HG03175 (cell line): ENCODE measurements at regions not wholly inside any gene's neighbourhood (a gene's known extent, or its start where the extent isn't known, plus 50 kb on each side); places are given as distances from the start of the nearest gene placed in this dataset.

Experiments used
- ATAC-seq: cut with Tn5 transposase; IDR thresholded peaks from one replicate; pipeline ENCODE4 v1.9.1; 2021; ENCODE audit warnings: mild to moderate bottlenecking, moderate library complexity; ENCODE audit not compliant: unreplicated experiment

GRCh38 chr12:115659422-115659821, 618.1 kb downstream of the MED13L start:
- no peak for ATAC-seq

- ATAC-seq, result no peak
Measured at GRCh38 chr12:115657081-115658013, 620.1 kb downstream of the MED13L start.

GRCh38 chr12:115650026-115650425, 627.5 kb downstream of the MED13L start:
- no peak for ATAC-seq

GRCh38 chr12:115648463-115648862, 629.0 kb downstream of the MED13L start:
- ATAC-seq, result no peak

GRCh38 chr12:115646210-115646609, 631.3 kb downstream of the MED13L start:
- no peak for ATAC-seq

DNA sequence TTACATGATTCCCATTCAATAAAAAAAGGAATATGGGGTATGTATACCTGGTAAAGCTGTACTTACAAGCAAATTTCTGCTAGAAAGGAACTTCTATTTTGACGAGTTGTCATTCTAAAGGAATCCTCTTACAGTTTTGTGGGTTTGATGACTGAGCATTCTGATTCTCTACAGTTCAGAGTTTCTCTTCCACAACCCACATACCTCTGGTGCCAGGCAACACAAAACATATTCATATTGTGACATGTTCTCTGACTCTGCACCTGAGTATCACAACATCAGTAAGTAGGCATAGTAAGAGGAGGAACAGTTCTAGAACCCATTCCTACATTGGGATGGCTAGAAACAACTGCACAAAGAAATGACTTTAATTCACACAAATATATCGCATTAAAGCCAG, 636.6 kb downstream of the MED13L start:
- no peak for ATAC-seq

DNA sequence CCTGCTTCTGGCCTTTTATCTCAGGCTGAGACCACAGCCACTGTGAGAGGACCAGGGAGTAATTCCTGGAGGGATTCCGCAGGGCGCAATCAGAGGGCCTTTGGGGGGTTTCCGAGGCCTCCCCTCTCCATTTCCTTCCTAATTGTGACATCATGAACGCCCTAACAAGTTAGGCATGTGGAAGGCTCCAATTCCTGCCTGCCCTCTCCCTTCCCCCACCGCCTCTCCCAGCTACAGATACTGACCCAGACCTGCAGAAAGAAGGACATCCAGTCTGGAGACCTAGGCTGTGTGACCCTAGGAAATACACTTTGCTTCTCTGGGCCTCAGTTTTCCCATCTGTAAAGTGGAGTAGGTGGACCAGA, 637.9 kb downstream of the MED13L start:
- ATAC-seq, result no peak

DNA sequence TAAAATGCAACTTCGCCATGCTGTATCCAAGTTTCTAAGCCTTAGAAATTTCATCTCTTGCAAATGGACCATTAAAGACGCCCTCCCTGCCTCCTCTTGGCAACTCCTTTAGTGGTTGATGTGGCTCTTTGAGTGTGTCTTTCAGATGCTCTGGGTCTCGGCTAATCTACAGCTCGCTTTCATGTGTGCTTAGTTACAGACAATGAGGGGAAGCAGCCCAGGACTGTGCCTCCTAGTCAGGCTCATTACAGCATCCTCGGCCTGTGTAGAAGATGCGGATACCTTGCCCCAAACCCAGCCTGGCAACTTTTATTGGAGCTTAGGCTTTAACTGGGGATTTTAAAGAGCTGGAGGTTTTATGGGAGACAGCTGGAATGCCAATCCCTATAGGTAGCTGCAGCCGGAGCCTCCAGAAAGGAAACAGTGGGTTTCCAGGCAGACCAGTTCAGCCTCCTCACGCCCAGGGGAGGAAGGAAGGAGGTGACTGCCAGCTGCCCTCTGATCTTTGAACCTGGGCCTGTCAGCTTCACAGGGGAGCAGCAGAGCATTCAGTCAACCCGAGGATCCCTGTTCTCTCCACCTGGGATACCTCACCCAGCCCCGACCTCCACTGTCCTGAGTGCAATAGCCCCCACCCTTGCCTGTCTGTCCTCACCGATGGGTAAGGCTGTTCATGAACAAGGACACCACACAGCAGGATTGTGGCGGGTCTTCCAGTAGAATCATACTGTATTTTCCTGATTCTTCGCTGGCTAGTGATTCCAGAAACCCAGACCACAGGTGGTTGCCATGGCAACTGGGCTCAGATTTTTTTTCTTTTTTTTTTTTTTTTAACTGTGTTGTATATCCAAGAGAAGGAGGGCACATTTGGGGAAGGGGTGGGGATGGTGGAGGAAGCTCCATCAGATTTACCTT, 638.5 kb downstream of the MED13L start:
- ATAC-seq, result no peak

DNA sequence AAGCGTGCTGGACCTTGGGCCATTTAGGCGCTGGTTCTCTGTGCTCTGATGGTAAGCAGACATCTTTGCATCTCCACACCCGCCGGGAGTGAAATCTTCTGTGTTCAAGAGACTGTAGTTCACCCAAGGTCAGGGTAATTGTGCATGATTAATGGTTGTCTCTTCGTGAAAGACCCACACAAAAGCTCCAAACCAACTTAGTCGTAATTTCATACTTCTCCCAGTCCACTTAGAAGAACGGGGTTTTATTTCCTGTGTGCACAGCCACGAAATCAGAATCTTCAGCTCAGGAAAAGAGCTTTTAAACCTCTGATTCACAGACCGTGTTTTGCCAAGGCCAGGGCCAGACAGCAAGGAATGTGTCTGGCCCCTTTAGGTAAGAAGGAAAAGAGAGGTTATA, 640.9 kb downstream of the MED13L start:
- no peak for ATAC-seq

DNA sequence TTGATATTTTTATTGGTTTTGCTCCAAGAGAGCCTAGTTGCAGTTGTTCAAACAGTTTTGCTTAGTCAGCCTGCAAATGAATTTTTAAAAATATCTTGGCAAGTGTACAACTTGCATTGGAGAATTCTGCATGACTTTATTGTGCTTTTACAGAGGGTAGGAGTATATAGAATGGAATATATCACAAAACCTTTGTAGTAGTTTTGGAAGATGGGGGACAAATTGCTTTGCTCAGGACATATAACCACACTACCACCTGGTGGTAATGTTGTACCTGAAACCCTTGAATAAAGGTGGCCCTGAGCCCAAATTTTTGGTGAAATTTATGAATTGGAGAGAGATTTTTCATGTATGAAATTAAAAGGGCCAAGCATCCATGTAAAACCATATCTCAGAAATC, 645.2 kb downstream of the MED13L start:
- no peak for ATAC-seq

- ATAC-seq, result no peak
Measured at GRCh38 chr12:115630136-115630535, 647.4 kb downstream of the MED13L start.

DNA sequence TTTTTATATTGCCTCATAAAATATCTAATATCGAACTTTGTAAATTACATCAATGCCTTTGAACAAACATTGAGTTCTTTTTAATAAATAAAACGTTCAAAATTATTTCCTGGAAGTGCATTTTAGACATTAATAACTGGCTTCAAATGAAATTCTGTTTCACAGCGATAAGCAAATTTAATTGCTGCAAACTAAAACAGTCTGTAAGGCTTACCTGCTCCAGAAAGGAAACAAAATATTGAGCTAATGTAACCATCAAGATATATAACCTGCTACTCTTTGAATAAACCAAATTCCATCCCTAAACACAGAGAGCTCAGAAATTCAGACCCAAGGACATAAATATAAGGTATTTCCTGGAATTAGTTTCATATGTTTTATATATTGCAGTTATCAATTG, 651.3 kb downstream of the MED13L start:
- no peak for ATAC-seq

GRCh38 chr12:115623764-115624334, 653.6 kb downstream of the MED13L start:
- ATAC-seq, result no peak

- ATAC-seq, result no peak
Measured at GRCh38 chr12:115623275-115623674, 654.2 kb downstream of the MED13L start.

GRCh38 chr12:115620816-115621215, 656.7 kb downstream of the MED13L start:
- no peak for ATAC-seq

DNA sequence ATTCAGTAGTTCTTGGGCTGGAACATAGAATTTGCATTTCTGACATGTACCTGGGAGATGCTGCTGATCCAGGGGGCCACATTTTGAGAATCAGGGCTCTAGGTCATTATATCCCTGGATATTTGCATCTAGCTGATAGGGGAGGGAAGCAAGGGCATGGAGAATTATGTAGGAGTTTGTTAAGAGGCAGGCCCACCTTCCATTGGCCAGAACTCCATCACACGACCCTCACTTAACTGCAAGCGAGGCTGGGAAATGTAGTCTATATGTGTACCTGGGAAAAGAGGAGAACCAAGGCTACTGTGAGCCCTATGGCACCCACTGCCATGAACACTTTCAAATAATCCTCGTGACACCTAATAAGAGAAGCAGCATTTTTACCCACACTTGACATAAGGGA, 657.6 kb downstream of the MED13L start:
- no peak for ATAC-seq

DNA sequence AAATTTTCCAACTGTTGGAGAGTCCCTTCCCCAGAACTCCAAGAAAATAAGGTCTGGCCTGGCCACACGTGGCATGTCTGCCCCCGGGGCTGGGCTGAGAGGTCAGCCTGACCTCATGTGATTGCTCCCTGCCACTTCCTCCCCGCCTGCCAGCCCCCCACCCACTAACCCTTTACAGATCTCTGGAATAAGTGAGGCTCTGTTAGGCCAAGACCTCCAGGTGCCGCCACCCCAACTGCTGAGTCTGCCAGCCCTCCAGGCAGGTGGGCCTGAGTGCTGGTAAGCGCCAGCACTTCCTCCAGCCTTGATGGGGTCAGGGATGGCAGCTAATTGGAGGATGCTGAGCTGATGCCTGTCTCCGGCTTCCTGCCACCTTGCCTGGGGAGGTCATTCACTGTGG, 658.4 kb downstream of the MED13L start:
- no peak for ATAC-seq

DNA sequence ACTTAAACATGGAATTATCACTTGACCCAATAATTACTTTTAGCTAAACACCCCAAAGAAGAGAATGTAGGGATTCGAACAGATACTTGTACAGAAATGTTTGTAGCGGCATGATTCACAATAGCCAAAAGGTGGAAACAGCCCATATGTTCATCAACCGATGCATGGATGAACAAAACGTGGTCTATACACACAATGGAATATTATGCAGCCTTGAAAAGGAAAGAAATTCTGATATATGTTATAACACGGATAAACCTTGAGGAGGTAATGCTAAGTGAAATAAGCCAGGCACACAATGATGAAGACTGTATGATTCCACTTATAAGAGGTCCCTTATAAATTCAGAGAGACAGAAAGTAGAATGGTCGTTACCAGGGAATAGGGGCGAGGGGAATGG, 659.4 kb downstream of the MED13L start:
- ATAC-seq, result no peak

GRCh38 chr12:115617391-115617790, 660.1 kb downstream of the MED13L start:
- no peak for ATAC-seq

- no peak for ATAC-seq
Measured at GRCh38 chr12:115611477-115611876, 666.0 kb downstream of the MED13L start.

GRCh38 chr12:115609347-115609746, 668.1 kb downstream of the MED13L start:
- ATAC-seq, result no peak
